ENCODE measurements at regions not wholly inside any gene's neighbourhood (a gene's known extent, or its start where the extent isn't known, plus 50 kb on each side); places are given as distances from the start of the nearest gene placed in this dataset.

DNA sequence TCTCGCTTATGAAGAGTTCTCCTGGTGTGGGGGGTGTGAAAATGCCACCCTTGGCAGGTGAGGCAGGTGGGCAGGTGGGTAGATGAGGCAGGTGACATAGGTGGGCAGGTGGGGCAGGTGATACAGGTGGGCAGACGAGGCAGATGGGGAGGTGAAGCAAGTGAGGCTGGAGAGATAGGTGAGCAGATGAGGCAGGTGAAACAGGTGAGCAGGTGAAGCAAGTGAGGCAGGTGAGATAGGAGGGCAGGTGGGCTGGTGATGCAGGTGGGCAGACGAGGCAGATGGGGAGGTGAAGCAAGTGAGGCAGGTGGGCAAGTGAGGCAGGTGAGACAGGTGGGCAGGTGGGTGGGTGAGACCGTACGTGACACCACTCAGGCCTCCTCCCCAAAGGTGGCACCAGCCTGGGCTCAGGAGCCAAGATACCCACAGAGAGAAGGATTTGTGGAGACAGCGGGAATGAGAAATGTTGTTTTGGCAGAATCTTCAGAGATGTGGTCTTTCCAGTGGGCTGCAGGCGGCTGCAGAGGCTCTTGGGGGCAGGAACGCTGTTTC, 232.3 kb upstream of the MYT1L start:
- no peaks in the 10 kb centered on the region for H3K9me3 ChIP-seq
- H3K27me3 Mint-ChIP-seq (ENCODE audit: insufficient read depth, unreplicated experiment), result peaks cover 7% of the 10 kb centered on the region
- H3K27ac Mint-ChIP-seq (ENCODE audit: unreplicated experiment), result no peak overlapping the region
- TF ChIP-seq, protein P1, sequence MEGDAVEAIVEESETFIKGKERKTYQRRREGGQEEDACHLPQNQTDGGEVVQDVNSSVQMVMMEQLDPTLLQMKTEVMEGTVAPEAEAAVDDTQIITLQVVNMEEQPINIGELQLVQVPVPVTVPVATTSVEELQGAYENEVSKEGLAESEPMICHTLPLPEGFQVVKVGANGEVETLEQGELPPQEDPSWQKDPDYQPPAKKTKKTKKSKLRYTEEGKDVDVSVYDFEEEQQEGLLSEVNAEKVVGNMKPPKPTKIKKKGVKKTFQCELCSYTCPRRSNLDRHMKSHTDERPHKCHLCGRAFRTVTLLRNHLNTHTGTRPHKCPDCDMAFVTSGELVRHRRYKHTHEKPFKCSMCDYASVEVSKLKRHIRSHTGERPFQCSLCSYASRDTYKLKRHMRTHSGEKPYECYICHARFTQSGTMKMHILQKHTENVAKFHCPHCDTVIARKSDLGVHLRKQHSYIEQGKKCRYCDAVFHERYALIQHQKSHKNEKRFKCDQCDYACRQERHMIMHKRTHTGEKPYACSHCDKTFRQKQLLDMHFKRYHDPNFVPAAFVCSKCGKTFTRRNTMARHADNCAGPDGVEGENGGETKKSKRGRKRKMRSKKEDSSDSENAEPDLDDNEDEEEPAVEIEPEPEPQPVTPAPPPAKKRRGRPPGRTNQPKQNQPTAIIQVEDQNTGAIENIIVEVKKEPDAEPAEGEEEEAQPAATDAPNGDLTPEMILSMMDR (IDR thresholded peaks at IDR 0.05; ENCODE audit: insufficient read depth in 1 of 2, low read depth in 1 of 2, low read length in 1 of 2, severe bottlenecking in 1 of 2, unreplicated experiment in 1 of 2), result no peak
- H3K4me3 Mint-ChIP-seq (ENCODE audit: unreplicated experiment), result no peak overlapping the region
- H3K9me3 Mint-ChIP-seq (ENCODE audit: unreplicated experiment), result no peaks in the 10 kb centered on the region
- H3K36me3 Mint-ChIP-seq (ENCODE audit: insufficient read depth, unreplicated experiment), result no peaks in the 10 kb centered on the region
- no TSS peak for BruUV-seq (replicated peaks)
- H3K27me3 ChIP-seq (replicated peaks; ENCODE audit: control insufficient read depth, insufficient read depth, low read length), result no peaks in the 10 kb centered on the region
- intact Hi-C loops (cut with micrococcal nuclease; ENCODE audit: unreplicated experiment), result no loop called here
- ChIA-PET CTCF (no interaction called here), POLR2A (no interaction called here)
- H3K4me3 ChIP-seq (ENCODE audit: low read depth, low read length), result no peak overlapping the region
- no peaks in the 10 kb centered on the region for H3K4me1 Mint-ChIP-seq (ENCODE audit: low read depth, unreplicated experiment)
- no peaks in the 10 kb centered on the region for H3K36me3 ChIP-seq (ENCODE audit: control insufficient read depth, insufficient read depth, low read length)
- no peaks in the 10 kb centered on the region for H3K4me1 ChIP-seq
- DNase-seq, result no peak

DNA sequence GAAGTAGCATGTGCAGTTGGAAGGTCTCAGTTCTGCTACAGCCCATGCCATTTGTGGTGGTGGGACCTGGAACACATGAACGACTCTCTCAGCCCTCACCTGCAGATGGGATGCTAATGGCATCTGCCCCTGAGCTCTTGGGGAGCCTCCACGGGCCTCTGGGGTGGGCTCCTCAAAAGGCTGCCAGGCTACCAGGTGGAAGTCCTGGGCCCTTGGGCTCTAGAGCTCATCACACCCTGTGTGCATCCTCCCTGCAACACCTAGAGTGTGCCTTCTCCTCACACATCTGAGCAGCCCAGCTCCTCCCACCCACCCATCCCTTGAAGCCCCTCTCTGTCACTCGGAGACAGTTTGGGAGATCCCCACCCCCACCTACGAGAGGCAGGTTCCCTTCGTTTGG, 231.8 kb upstream of the MYT1L start:
- TF ChIP-seq, protein P1 (IDR thresholded peaks at IDR 0.05; ENCODE audit: insufficient read depth in 1 of 2, low read depth in 1 of 2, low read length in 1 of 2, severe bottlenecking in 1 of 2, unreplicated experiment in 1 of 2), result no peak
- H3K9me3 Mint-ChIP-seq (ENCODE audit: unreplicated experiment), result no peaks in the 10 kb centered on the region
- Histone ChIP-seq H3K4me1 (no peaks in the 10 kb centered on the region), H3K36me3 (ENCODE audit: control insufficient read depth, insufficient read depth, low read length) (no peaks in the 10 kb centered on the region), H3K4me3 (ENCODE audit: low read depth, low read length) (no peak overlapping the region), H3K9me3 (no peaks in the 10 kb centered on the region), H3K27me3 (replicated peaks; ENCODE audit: control insufficient read depth, insufficient read depth, low read length) (no peaks in the 10 kb centered on the region)
- no peaks in the 10 kb centered on the region for H3K36me3 Mint-ChIP-seq (ENCODE audit: insufficient read depth, unreplicated experiment)
- intact Hi-C loops (cut with micrococcal nuclease; ENCODE audit: unreplicated experiment), result no loop called here
- no peak overlapping the region for H3K27ac Mint-ChIP-seq (ENCODE audit: unreplicated experiment)
- no peak for DNase-seq
- H3K4me1 Mint-ChIP-seq (ENCODE audit: low read depth, unreplicated experiment), result no peaks in the 10 kb centered on the region
- BruUV-seq (replicated peaks), result no TSS peak
- H3K4me3 Mint-ChIP-seq (ENCODE audit: unreplicated experiment), result no peak overlapping the region
- peaks cover 8% of the 10 kb centered on the region for H3K27me3 Mint-ChIP-seq (ENCODE audit: insufficient read depth, unreplicated experiment)
- POLR2A ChIA-PET, result no interaction called here
- CTCF ChIA-PET, result no interaction called here

DNA sequence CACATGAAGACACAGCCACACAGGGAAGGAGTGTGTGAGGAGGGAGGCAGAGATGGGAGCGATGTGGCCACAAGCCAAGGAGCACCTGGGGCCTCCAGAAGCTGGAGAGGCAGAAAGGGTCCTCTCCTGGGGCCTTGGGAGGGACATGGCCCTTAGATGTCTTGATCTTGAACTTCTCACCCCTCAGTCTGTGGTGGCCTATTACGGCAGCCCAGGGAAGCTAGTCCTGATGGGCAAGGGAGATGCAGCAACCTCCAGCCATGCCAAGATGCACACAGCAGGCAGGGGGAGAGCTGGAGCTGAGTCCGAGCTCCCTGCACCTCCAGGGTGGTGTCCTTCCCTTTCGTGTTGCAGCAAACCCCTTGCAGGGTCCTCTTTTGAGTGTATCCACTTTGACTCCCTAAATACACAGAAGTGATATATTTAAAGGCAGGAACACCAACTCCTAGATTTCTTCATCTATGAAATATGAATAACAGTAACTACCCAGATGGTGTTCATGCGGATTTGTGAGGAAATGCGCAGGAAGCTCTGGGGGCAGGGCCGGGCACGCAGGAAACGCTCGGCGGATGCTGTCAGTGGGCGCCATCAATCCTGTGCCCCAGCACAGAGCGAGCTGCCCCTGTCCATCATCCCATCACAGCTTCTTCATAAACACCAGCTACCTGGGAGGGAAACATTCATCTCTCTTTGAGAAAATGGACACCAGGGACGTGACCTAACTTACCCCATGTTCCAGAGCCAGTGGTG, 230.4 kb upstream of the MYT1L start:
- intact Hi-C loops (cut with micrococcal nuclease; ENCODE audit: unreplicated experiment), result no loop called here
- Mint-ChIP-seq H3K4me3 (ENCODE audit: unreplicated experiment) (no peak overlapping the region), H3K4me1 (ENCODE audit: low read depth, unreplicated experiment) (no peaks in the 10 kb centered on the region), H3K27ac (ENCODE audit: unreplicated experiment) (no peak overlapping the region), H3K9me3 (ENCODE audit: unreplicated experiment) (no peaks in the 10 kb centered on the region), H3K36me3 (ENCODE audit: insufficient read depth, unreplicated experiment) (no peaks in the 10 kb centered on the region), H3K27me3 (ENCODE audit: insufficient read depth, unreplicated experiment) (peaks cover 11% of the 10 kb centered on the region)
- no peaks in the 10 kb centered on the region for H3K9me3 ChIP-seq
- BruUV-seq (replicated peaks), result no TSS peak
- H3K27me3 ChIP-seq (replicated peaks; ENCODE audit: control insufficient read depth, insufficient read depth, low read length), result no peaks in the 10 kb centered on the region
- ChIA-PET CTCF (no interaction called here), POLR2A (no interaction called here)
- H3K4me3 ChIP-seq (ENCODE audit: low read depth, low read length), result no peak overlapping the region
- TF ChIP-seq, protein P1 (IDR thresholded peaks at IDR 0.05; ENCODE audit: insufficient read depth in 1 of 2, low read depth in 1 of 2, low read length in 1 of 2, severe bottlenecking in 1 of 2, unreplicated experiment in 1 of 2), result no peak
- no peak for DNase-seq
- no peaks in the 10 kb centered on the region for H3K36me3 ChIP-seq (ENCODE audit: control insufficient read depth, insufficient read depth, low read length)
- no peaks in the 10 kb centered on the region for H3K4me1 ChIP-seq

Measured in Caco-2 (cell line).